GM23338 (cell line): ENCODE measurements at regions not wholly inside any gene's neighbourhood (a gene's known extent, or its start where the extent isn't known, plus 50 kb on each side); places are given as distances from the start of the nearest gene placed in this dataset.

Experiments
- CREB1 ChIP-seq: fragments of 250-450 bp; sonication (Bioruptor Pico); IDR thresholded peaks from 2 replicates; pipeline ENCODE4 v1.5.0; 2020; ENCODE audit warnings: low read depth, mild to moderate bottlenecking, moderate library complexity
- CTCF ChIP-seq, 2 experiments: fragments of 200-600 bp in 1 of 2; sonication (generic) in 1 of 2; conservative IDR thresholded peaks; 2 replicates each; pipeline versions ENCODE4 v1.5.1 to v1.6.1; 2016 to 2017; ENCODE audit warnings: antibody characterized with exemption in 2 of 2, low read depth in 2 of 2, mild to moderate bottlenecking in 2 of 2, moderate library complexity in 1 of 2
- EZH2 ChIP-seq: fragments of 200-600 bp; sonication (generic); IDR thresholded peaks from one replicate; pipeline ENCODE4 v1.8.0; 2017; ENCODE audit warnings: antibody characterized with exemption, mild to moderate bottlenecking, low read depth; ENCODE audit not compliant: unreplicated experiment
- EZH2phosphoT487 ChIP-seq: fragments of 200-600 bp; sonication (generic); IDR thresholded peaks from one replicate; pipeline ENCODE4 v1.8.1; 2018; ENCODE audit warnings: antibody characterized with exemption; ENCODE audit not compliant: unreplicated experiment
- JUNB ChIP-seq: IDR thresholded peaks from one replicate; pipeline ENCODE4 v1.6.1; 2016; ENCODE audit warnings: antibody characterized with exemption; ENCODE audit not compliant: unreplicated experiment
- POLR2AphosphoS5 ChIP-seq: IDR thresholded peaks from 2 replicates; pipeline ENCODE4 v1.6.1; 2016; ENCODE audit warnings: antibody characterized with exemption, low read depth
- ZNF114 ChIP-seq: fragments of 250-450 bp; sonication (Bioruptor Pico); IDR thresholded peaks from 2 replicates; pipeline ENCODE4 v1.5.0; 2020; ENCODE audit warnings: mild to moderate bottlenecking, moderate library complexity
- ZNF331 ChIP-seq: fragments of 250-450 bp; sonication (Bioruptor Pico); IDR thresholded peaks from 2 replicates; pipeline ENCODE4 v1.5.0; 2020; ENCODE audit warnings: low read depth, mild to moderate bottlenecking, moderate library complexity
- TF ChIP-seq, protein P1 (sequence below): IDR thresholded peaks from one replicate; pipeline ENCODE4 v1.6.1; 2018; ENCODE audit warnings: antibody characterized with exemption; ENCODE audit not compliant: unreplicated experiment
- TF ChIP-seq, protein P2 (sequence below): IDR thresholded peaks from 2 replicates; pipeline ENCODE4 v1.6.1; 2016; ENCODE audit warnings: antibody characterized with exemption

- no peak for TF ChIP-seq POLR2AphosphoS5
- no peak for TF ChIP-seq CTCF (conservative IDR thresholded peaks at IDR 0.05; ENCODE audit: low read depth in 2 of 2)
- TF ChIP-seq CREB1 (CRISPR knock-in tag) = no peak
- TF ChIP-seq ZNF114 = no peak
- TF ChIP-seq ZNF331 (CRISPR knock-in tag) = no peak
- TF ChIP-seq, protein P1, sequence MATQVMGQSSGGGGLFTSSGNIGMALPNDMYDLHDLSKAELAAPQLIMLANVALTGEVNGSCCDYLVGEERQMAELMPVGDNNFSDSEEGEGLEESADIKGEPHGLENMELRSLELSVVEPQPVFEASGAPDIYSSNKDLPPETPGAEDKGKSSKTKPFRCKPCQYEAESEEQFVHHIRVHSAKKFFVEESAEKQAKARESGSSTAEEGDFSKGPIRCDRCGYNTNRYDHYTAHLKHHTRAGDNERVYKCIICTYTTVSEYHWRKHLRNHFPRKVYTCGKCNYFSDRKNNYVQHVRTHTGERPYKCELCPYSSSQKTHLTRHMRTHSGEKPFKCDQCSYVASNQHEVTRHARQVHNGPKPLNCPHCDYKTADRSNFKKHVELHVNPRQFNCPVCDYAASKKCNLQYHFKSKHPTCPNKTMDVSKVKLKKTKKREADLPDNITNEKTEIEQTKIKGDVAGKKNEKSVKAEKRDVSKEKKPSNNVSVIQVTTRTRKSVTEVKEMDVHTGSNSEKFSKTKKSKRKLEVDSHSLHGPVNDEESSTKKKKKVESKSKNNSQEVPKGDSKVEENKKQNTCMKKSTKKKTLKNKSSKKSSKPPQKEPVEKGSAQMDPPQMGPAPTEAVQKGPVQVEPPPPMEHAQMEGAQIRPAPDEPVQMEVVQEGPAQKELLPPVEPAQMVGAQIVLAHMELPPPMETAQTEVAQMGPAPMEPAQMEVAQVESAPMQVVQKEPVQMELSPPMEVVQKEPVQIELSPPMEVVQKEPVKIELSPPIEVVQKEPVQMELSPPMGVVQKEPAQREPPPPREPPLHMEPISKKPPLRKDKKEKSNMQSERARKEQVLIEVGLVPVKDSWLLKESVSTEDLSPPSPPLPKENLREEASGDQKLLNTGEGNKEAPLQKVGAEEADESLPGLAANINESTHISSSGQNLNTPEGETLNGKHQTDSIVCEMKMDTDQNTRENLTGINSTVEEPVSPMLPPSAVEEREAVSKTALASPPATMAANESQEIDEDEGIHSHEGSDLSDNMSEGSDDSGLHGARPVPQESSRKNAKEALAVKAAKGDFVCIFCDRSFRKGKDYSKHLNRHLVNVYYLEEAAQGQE = no peak
- TF ChIP-seq EZH2phosphoT487 = no peak
- TF ChIP-seq EZH2 = no peak
- TF ChIP-seq JUNB = no peak
- TF ChIP-seq, protein P2, sequence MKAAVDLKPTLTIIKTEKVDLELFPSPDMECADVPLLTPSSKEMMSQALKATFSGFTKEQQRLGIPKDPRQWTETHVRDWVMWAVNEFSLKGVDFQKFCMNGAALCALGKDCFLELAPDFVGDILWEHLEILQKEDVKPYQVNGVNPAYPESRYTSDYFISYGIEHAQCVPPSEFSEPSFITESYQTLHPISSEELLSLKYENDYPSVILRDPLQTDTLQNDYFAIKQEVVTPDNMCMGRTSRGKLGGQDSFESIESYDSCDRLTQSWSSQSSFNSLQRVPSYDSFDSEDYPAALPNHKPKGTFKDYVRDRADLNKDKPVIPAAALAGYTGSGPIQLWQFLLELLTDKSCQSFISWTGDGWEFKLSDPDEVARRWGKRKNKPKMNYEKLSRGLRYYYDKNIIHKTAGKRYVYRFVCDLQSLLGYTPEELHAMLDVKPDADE = no peak
Observed at GRCh38 chr1:30248373-30248772, 475.0 kb downstream of the MATN1 start.
